Fibroblast of villous mesenchyme (primary cell): ENCODE measurements at regions not wholly inside any gene's neighbourhood (a gene's known extent, or its start where the extent isn't known, plus 50 kb on each side); places are given as distances from the start of the nearest gene placed in this dataset.

Source experiments
- DNase-seq: peaks from one replicate; pipeline ENCODE4 v3.0.0-alpha.2; 2010; ENCODE audit warnings: low read depth
- H3K4me3 ChIP-seq: 2 replicates; pipeline ENCODE4 v1.5.1; 2011; ENCODE audit warnings: low read depth, mild to moderate bottlenecking, low read length
- TF ChIP-seq, protein P1 (sequence below): IDR thresholded peaks from 2 replicates; pipeline ENCODE4 v1.5.1; 2012; ENCODE audit warnings: low read depth, mild to moderate bottlenecking, low read length; ENCODE audit not compliant: insufficient read depth

DNA sequence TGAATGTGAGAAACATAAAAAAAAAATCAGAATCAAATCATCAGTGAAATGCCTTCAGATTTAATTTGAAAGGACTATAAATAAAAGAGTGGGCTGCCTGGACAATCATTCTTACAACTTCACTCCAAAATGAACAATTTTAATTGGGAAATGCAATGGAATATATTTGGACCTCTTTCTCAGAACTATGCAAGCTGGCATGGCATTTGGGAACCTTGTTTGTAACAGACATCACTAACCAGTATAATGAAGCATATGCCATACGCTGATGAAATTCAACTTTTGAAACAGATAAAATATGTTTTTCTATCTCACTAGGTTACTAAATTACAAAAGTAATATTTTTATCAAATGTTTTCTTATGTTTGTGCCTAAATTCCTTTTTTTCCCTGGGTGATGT lies 64.2 kb upstream of the FAM216B start:
- DNase-seq, result no peak
- TF ChIP-seq, protein P1, sequence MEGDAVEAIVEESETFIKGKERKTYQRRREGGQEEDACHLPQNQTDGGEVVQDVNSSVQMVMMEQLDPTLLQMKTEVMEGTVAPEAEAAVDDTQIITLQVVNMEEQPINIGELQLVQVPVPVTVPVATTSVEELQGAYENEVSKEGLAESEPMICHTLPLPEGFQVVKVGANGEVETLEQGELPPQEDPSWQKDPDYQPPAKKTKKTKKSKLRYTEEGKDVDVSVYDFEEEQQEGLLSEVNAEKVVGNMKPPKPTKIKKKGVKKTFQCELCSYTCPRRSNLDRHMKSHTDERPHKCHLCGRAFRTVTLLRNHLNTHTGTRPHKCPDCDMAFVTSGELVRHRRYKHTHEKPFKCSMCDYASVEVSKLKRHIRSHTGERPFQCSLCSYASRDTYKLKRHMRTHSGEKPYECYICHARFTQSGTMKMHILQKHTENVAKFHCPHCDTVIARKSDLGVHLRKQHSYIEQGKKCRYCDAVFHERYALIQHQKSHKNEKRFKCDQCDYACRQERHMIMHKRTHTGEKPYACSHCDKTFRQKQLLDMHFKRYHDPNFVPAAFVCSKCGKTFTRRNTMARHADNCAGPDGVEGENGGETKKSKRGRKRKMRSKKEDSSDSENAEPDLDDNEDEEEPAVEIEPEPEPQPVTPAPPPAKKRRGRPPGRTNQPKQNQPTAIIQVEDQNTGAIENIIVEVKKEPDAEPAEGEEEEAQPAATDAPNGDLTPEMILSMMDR, result no peak
- H3K4me3 ChIP-seq, result no peak overlapping the region

DNA sequence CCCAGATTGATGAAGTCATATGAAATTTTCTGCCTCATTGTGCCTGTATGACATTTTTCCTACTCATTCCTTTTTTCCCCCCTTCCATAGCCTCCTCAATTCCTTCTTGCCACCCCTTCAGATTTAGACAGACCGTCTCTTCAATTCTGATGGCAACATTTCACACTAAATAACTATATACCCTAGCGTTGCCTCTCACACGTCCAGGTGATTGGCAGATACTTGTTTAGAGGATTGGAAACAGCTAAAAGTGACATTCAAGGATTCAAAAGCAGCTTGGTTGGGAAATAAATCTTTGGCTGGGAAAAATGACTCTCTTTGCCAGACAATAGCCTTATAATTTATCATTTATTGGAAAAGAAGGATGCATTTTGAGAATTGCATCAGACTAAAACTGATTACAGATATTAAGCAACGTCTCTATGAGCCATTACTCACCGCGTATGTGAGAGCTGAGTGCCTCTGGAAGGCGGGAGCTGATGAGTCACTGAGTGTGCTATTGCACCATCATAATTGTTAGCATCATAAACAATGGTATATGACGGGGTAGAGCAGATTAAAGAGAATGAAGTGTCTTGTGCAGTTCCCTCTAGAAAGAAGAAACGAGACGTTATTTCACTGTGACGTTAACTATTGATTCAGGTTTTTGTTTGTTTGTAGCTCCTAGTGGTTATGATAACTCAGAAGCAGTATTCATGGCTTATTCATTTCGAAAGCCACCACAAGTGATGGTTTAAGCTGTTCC lies 61.1 kb upstream of the FAM216B start:
- peak overlapping the region; percentile 2 for H3K4me3 ChIP-seq
- TF ChIP-seq, protein P1, result no peak
- peak; percentile 99 for DNase-seq

DNA sequence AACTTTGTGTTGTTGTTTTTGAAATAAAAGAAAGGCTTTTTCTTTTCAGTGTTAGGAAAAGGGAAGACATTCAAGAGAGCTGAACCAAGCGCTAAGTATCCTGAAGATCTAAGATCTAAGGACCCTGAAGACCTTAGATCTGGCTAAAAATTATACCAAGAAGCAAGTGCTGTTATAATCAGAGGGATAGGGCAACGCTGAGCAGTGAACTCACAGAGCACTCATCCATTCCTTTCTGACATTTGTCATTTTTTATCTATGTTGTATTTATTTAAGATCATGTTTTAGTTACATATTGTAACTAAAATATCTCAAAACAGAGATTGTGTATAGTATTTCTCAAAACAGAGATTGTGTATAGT lies 60.5 kb upstream of the FAM216B start:
- TF ChIP-seq, protein P1, result no peak
- no peak overlapping the region for H3K4me3 ChIP-seq
- DNase-seq, result no peak

DNA sequence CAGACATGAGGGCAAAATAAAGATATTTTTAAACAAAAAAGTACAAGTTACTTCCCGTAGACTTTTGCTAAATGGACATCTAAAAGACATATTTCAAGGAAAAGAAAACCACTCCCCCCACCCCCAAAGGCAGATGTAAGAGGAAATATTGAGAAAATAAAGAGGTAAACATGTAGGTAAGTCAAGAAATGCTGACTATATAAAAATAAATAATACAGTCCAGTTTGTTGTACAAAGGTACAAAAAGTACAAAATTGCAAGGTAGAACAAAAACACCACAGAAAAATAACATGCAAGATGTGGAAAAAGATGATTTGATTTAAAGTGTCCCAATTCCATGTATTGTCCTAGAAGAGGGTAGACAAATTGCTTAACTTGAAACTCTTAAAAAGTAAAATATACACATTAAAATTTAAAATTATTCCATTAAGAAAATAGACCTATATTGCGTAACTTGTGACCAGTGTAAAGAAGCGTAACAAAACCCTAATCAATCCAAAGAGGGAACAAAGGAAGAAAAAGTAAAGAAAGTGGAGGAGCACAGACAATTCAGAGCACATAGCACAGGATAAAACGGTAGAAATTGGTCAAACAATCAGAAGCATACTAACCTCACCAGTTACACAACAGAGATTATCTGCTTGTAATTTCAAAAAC lies 58.4 kb upstream of the FAM216B start:
- no peak overlapping the region for H3K4me3 ChIP-seq
- no peak for DNase-seq
- TF ChIP-seq, protein P1, result no peak

DNA sequence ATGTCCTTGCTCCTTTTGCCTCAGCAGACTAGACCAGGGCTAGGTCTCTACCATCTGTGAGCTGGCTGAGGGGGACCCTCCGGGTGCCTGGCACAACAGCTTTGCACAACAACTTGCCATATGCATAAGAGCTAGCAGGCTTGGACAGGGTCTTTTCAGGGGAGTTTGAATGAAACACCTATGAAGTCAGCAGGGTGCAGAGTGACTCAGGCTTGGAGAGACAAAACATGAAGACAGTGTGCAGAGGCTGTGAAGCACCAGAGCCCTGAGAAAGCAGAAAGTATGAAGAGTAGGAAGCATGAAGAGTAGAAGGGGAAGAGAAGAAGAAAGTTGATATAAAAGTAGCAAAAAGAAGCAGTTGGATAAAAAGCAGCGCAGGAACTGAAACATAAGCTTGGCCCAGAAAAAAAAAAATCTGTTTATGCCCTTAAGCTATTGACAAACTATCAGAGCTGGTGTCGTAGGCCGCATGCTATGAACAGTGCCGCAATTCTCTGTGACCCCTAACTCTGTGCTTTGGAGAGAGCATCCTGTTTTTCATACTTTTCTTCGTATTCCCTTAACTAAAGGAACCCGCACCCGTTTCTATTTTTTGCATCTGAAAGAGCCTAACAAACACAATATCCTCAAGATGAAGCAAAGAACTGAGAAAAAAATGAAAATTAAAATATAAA lies 52.7 kb upstream of the FAM216B start:
- DNase-seq, result peak; percentile 81
- TF ChIP-seq, protein P1, result no peak
- H3K4me3 ChIP-seq, result no peak overlapping the region

DNA sequence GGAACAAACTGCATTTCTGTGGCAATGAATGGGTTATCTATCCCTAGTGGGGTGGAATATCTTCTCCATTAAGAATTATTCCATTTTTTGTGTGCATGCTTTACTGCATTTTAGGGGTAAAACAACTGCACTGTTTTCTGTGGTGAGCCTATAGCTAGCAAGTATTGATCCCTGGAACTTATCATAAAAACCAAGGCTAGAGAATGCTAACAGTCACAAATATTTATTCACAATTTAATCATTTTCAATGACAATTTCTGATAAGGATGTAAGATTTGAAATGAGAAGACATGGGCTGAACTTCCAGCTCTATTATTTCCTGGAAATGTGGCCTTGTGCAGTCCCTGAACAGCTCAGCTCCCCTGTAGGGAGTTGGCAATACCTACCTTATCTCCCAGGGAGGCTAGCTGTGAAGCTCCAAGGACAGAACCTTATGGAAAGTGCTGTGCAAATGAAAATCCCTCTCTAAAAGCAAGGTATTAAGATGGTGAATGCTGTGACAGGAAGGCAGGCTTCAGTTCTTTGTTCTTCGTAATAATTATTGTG lies 51.5 kb upstream of the FAM216B start:
- TF ChIP-seq, protein P1, result no peak
- H3K4me3 ChIP-seq, result no peak overlapping the region
- DNase-seq, result no peak
